SK-N-SH treated with all-trans-retinoic acid at 6 μM for 48 hours (cell line): ENCODE measurements at regions not wholly inside any gene's neighbourhood (a gene's known extent, or its start where the extent isn't known, plus 50 kb on each side); places are given as distances from the start of the nearest gene placed in this dataset.

Source experiments
- ATAC-seq: fragments of 200-7000 bp; cut with Tn5 transposase; 3 replicates; pipeline ENCODE4 v1.9.1; 2020; ENCODE audit warnings: mild to moderate bottlenecking, moderate library complexity
- ARNTL ChIP-seq: fragments of 450-650 bp; formaldehyde crosslinking; IDR thresholded peaks from 2 replicates; pipeline ENCODE4 v1.5.0; 2020; ENCODE audit warnings: low read depth, mild to moderate bottlenecking, moderate library complexity, borderline replicate concordance
- BACH2 ChIP-seq: fragments of 250-450 bp; sonication (Bioruptor Pico); IDR thresholded peaks from 2 replicates; pipeline ENCODE4 v1.9.0; 2021; ENCODE audit warnings: mild to moderate bottlenecking, borderline replicate concordance
- CREB5 ChIP-seq: fragments of 250-450 bp; sonication (Bioruptor Pico); IDR thresholded peaks from 2 replicates; pipeline ENCODE4 v1.5.1; 2020; ENCODE audit warnings: low read depth, mild to moderate bottlenecking, moderate library complexity
- CSRNP3 ChIP-seq: fragments of 250-450 bp; sonication (Bioruptor Pico); IDR thresholded peaks from 2 replicates; pipeline ENCODE4 v1.5.1; 2021; ENCODE audit warnings: mild to moderate bottlenecking, moderate library complexity
- ESRRG ChIP-seq: fragments of 250-450 bp; sonication (Bioruptor Pico); IDR thresholded peaks from 2 replicates; pipeline ENCODE4 v1.6.1; 2021; ENCODE audit warnings: mild to moderate bottlenecking
- GLIS3 ChIP-seq: fragments of 250-450 bp; sonication (Bioruptor Pico); IDR thresholded peaks from 2 replicates; pipeline ENCODE4 v1.5.0; 2020; ENCODE audit warnings: mild to moderate bottlenecking, moderate library complexity
- ISL1 ChIP-seq: fragments of 250-450 bp; sonication (Bioruptor Pico); IDR thresholded peaks from 2 replicates; pipeline ENCODE4 v2.1.2; 2022; ENCODE audit warnings: mild to moderate bottlenecking, moderate library complexity
- OSR1 ChIP-seq: fragments of 250-450 bp; sonication (Bioruptor Pico); IDR thresholded peaks from 2 replicates; pipeline ENCODE4 v1.8.0; 2022; ENCODE audit warnings: moderate library complexity, mild to moderate bottlenecking, inconsistent platforms
- PATZ1 ChIP-seq: fragments of 250-450 bp; sonication (Bioruptor Pico); IDR thresholded peaks from 2 replicates; pipeline ENCODE4 v1.8.0; 2020; ENCODE audit warnings: mild to moderate bottlenecking, moderate library complexity, borderline replicate concordance
- POU6F1 ChIP-seq: fragments of 250-450 bp; sonication (Bioruptor Pico); IDR thresholded peaks from 2 replicates; pipeline ENCODE4 v1.8.0; 2021; ENCODE audit warnings: low read depth, mild to moderate bottlenecking, moderate library complexity, borderline replicate concordance
- PPARA ChIP-seq: fragments of 250-450 bp; sonication (Bioruptor Pico); IDR thresholded peaks from 2 replicates; pipeline ENCODE4 v1.5.0; 2020; ENCODE audit warnings: mild to moderate bottlenecking, borderline replicate concordance
- RARB ChIP-seq: fragments of 250-450 bp; sonication (Bioruptor Pico); IDR thresholded peaks from 2 replicates; pipeline ENCODE4 v1.8.0; 2021; ENCODE audit warnings: mild to moderate bottlenecking, moderate library complexity
- SNAI2 ChIP-seq: fragments of 250-450 bp; sonication (Bioruptor Pico); IDR thresholded peaks from 2 replicates; pipeline ENCODE4 v1.5.0; 2020; ENCODE audit warnings: mild to moderate bottlenecking, moderate library complexity
- TCF4 ChIP-seq: fragments of 250-450 bp; sonication (Bioruptor Pico); IDR thresholded peaks from 2 replicates; pipeline ENCODE4 v1.8.0; 2021; ENCODE audit warnings: mild to moderate bottlenecking, moderate library complexity, borderline replicate concordance
- TOX ChIP-seq: fragments of 250-450 bp; sonication (Bioruptor Pico); IDR thresholded peaks from 2 replicates; pipeline ENCODE4 v1.8.0; 2021; ENCODE audit warnings: mild to moderate bottlenecking, moderate library complexity, borderline replicate concordance
- TSHZ2 ChIP-seq: fragments of 250-450 bp; sonication (Bioruptor Pico); IDR thresholded peaks from 2 replicates; pipeline ENCODE4 v1.5.0; 2020; ENCODE audit warnings: mild to moderate bottlenecking, moderate library complexity
- ZC3H10 ChIP-seq: fragments of 250-450 bp; sonication (Bioruptor Pico); IDR thresholded peaks from 2 replicates; pipeline ENCODE4 v1.5.1; 2021; ENCODE audit warnings: mild to moderate bottlenecking, moderate library complexity
- ZFP3 ChIP-seq: fragments of 250-450 bp; sonication (Bioruptor Pico); IDR thresholded peaks from 2 replicates; pipeline ENCODE4 v1.5.0; 2020; ENCODE audit warnings: mild to moderate bottlenecking, moderate library complexity
- ZFP30 ChIP-seq: fragments of 450-650 bp; formaldehyde crosslinking; IDR thresholded peaks from 2 replicates; pipeline ENCODE4 v1.5.0; 2022; ENCODE audit warnings: mild to moderate bottlenecking, moderate library complexity
- ZNF565 ChIP-seq: fragments of 450-650 bp; formaldehyde crosslinking; conservative IDR thresholded peaks from 2 replicates; pipeline ENCODE4 v1.5.0; 2020; ENCODE audit warnings: low read depth, mild to moderate bottlenecking, moderate library complexity
- ZNF70 ChIP-seq: fragments of 450-650 bp; formaldehyde crosslinking; IDR thresholded peaks from 2 replicates; pipeline ENCODE4 v1.5.0; 2020; ENCODE audit warnings: mild to moderate bottlenecking, moderate library complexity
- ZNF8 ChIP-seq: fragments of 450-650 bp; formaldehyde crosslinking; IDR thresholded peaks from 2 replicates; pipeline ENCODE4 v1.5.0; 2020; ENCODE audit warnings: mild to moderate bottlenecking, moderate library complexity

- TF ChIP-seq BACH2 (CRISPR knock-in tag) (no peak), TCF4 (CRISPR knock-in tag) (no peak), ZFP30 (no peak), OSR1 (no peak), ZFP3 (no peak), ESRRG (CRISPR knock-in tag) (no peak), ZNF8 (CRISPR knock-in tag) (no peak), CSRNP3 (no peak), GLIS3 (CRISPR knock-in tag) (no peak), ZNF70 (no peak), ZNF565 (CRISPR knock-in tag) (no peak)
- no peak for ATAC-seq
These were observed 250.4 kb downstream of the C12orf75 start for GRCh38 chr12:105580821-105581352.

- no peak for ATAC-seq
- TF ChIP-seq TCF4 (CRISPR knock-in tag) (no peak), PPARA (no peak), SNAI2 (CRISPR knock-in tag) (no peak), ZFP30 (no peak), TOX (CRISPR knock-in tag) (no peak), ZFP3 (no peak), ISL1 (CRISPR knock-in tag) (no peak), ZC3H10 (CRISPR knock-in tag) (no peak), ZNF70 (no peak), PATZ1 (CRISPR knock-in tag) (no peak), OSR1 (no peak), CREB5 (CRISPR knock-in tag) (no peak), ARNTL (CRISPR knock-in tag) (no peak), RARB (no peak), CSRNP3 (no peak), ZNF565 (CRISPR knock-in tag) (no peak), TSHZ2 (CRISPR knock-in tag) (no peak), POU6F1 (CRISPR knock-in tag) (no peak), GLIS3 (CRISPR knock-in tag) (no peak)
These were observed 250.9 kb downstream of the C12orf75 start for GRCh38 chr12:105581420-105581819.
